ENCODE measurements at regions not wholly inside any gene's neighbourhood (a gene's known extent, or its start where the extent isn't known, plus 50 kb on each side); places are given as distances from the start of the nearest gene placed in this dataset.
"Not testable (repeated sequence)": the region's sequence is repeated elsewhere in the genome, so short reads cannot be mapped to it uniquely, and the experiment has no call there.

DNA sequence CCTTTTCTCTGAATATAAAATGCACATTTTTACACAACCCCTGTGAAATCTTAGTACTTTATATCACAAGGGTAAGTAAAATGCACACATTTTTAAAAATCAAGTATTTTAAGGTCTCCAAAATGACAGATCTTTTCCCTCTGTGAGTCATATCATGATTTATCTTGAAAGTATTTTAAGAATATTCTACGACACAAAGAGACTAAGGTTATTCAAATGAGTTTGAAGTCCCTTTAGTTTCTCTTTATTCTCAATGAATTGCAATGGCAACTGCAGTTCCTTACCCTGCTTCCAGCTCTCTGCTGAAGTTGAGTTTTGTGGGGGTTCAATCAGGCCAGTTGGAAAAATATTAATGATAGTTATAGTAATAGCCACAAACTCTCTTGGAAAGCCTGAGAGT, 196.1 kb downstream of the SPATA31A6 start:
- TF ChIP-seq, protein P1, sequence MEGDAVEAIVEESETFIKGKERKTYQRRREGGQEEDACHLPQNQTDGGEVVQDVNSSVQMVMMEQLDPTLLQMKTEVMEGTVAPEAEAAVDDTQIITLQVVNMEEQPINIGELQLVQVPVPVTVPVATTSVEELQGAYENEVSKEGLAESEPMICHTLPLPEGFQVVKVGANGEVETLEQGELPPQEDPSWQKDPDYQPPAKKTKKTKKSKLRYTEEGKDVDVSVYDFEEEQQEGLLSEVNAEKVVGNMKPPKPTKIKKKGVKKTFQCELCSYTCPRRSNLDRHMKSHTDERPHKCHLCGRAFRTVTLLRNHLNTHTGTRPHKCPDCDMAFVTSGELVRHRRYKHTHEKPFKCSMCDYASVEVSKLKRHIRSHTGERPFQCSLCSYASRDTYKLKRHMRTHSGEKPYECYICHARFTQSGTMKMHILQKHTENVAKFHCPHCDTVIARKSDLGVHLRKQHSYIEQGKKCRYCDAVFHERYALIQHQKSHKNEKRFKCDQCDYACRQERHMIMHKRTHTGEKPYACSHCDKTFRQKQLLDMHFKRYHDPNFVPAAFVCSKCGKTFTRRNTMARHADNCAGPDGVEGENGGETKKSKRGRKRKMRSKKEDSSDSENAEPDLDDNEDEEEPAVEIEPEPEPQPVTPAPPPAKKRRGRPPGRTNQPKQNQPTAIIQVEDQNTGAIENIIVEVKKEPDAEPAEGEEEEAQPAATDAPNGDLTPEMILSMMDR (IDR thresholded peaks at IDR 0.05) = not testable (repeated sequence)
- TF ChIP-seq POLR2A (IDR thresholded peaks at IDR 0.05) = not testable (repeated sequence)

Measured in esophagus squamous epithelium (tissue), 4 donors.